Suprapubic skin (tissue), 4 donors: ENCODE measurements at regions not wholly inside any gene's neighbourhood (a gene's known extent, or its start where the extent isn't known, plus 50 kb on each side); places are given as distances from the start of the nearest gene placed in this dataset.

Experiments used
- DNase-seq, 2 donors: peaks; one replicate each; pipeline ENCODE4 v3.0.0-alpha.2; 2019; ENCODE audit warnings: low spot score in 2 of 2
- H3K27ac ChIP-seq: fragments of 200-600 bp; sonication (generic); one replicate; pipeline ENCODE4 v1.5.1; 2019
- H3K27me3 ChIP-seq: fragments of 200-600 bp; sonication (generic); one replicate; pipeline ENCODE4 v1.5.1; 2019
- H3K36me3 ChIP-seq: fragments of 200-600 bp; sonication (generic); one replicate; pipeline ENCODE4 v1.5.1; 2019
- H3K4me1 ChIP-seq: fragments of 200-600 bp; sonication (generic); one replicate; pipeline ENCODE4 v1.5.1; 2019
- H3K4me3 ChIP-seq: fragments of 200-600 bp; sonication (generic); one replicate; pipeline ENCODE4 v1.5.1; 2019; ENCODE audit warnings: mild to moderate bottlenecking
- H3K9me3 ChIP-seq: fragments of 200-600 bp; sonication (generic); one replicate; pipeline ENCODE4 v1.5.1; 2019
- EP300 ChIP-seq: sonication (generic); formaldehyde crosslinking; IDR thresholded peaks from one replicate; pipeline ENCODE4 v1.6.1; 2017; ENCODE audit warnings: antibody characterized with exemption
- POLR2A ChIP-seq, 2 donors: fragments of 450-650 bp; IDR thresholded peaks; one replicate each; pipeline ENCODE4 v1.6.1; 2017; ENCODE audit warnings: antibody characterized with exemption in 2 of 2, mild to moderate bottlenecking in 2 of 2, moderate library complexity in 2 of 2
- POLR2AphosphoS5 ChIP-seq, 3 donors: sonication (generic); formaldehyde crosslinking; IDR thresholded peaks; one replicate each; pipeline ENCODE4 v1.6.1; 2017; ENCODE audit warnings: antibody characterized with exemption in 3 of 3
- WGBS: methylation state at CpG from one replicate; pipeline ENCODE4 v1.1.5; 2018; 5-methylcytosine and 5-hydroxymethylcytosine counted together
- TF ChIP-seq, protein P1 (sequence below), 2 donors: fragments of 200-600 bp in 1 of 2; fragments of 450-650 bp in 1 of 2; sonication (generic) in 1 of 2; IDR thresholded peaks; one replicate each; pipeline ENCODE4 v1.5.1; 2016 to 2019; ENCODE audit warnings: antibody characterized with exemption in 2 of 2, mild to moderate bottlenecking in 1 of 2, moderate library complexity in 1 of 2

DNA sequence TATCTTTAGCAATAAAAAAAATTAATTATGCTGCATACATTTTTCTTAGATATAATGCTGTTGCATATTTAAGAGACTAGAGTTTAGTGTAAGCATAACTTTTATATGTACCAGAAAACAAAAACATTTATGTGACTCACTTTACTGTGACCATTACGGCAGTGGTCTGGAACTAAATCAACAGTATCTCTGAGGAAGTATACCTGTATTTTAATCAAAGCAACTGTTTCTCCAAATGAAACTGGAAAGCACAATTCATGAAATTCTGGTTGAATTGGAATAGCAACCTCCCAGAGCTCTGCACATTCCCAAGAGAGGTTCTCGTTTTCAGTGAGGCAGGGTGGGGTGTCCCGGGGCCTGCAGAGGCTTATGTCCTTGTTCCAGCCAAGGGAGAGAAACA, 112.2 kb upstream of the TACR1 start:
- TF ChIP-seq POLR2AphosphoS5 (IDR thresholded peaks at IDR 0.05) (no peak), POLR2A (IDR thresholded peaks at IDR 0.05) (no peak), EP300 (no peak)
- TF ChIP-seq, protein P1, sequence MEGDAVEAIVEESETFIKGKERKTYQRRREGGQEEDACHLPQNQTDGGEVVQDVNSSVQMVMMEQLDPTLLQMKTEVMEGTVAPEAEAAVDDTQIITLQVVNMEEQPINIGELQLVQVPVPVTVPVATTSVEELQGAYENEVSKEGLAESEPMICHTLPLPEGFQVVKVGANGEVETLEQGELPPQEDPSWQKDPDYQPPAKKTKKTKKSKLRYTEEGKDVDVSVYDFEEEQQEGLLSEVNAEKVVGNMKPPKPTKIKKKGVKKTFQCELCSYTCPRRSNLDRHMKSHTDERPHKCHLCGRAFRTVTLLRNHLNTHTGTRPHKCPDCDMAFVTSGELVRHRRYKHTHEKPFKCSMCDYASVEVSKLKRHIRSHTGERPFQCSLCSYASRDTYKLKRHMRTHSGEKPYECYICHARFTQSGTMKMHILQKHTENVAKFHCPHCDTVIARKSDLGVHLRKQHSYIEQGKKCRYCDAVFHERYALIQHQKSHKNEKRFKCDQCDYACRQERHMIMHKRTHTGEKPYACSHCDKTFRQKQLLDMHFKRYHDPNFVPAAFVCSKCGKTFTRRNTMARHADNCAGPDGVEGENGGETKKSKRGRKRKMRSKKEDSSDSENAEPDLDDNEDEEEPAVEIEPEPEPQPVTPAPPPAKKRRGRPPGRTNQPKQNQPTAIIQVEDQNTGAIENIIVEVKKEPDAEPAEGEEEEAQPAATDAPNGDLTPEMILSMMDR (IDR thresholded peaks at IDR 0.05), result no peak
- WGBS, result 84% methylated on average over 3 of the region's 3 CpGs
- H3K36me3 ChIP-seq, result no peaks in the 10 kb centered on the region

DNA sequence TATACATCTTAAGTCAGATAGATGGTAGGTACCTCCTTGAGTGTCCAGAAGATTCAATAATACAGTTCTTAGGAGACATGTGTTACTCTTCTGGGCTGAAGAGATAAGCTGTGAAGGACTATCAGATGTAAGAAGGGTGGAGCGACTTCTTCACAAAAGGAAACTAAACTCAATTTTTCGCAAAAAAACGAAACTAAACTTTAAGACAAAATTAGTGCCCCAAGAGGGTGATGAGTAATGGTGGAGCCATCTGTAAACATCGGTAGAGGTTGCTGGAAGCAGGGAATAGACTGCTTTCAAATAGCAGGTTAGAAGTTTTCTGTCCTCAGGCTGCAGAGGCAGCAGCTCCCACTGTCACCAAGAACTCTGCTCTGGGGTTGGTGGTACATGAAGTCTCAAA, 111.6 kb upstream of the TACR1 start:
- Histone ChIP-seq H3K36me3 (no peaks in the 10 kb centered on the region), H3K4me1 (no peaks in the 10 kb centered on the region), H3K27me3 (no peaks in the 10 kb centered on the region), H3K4me3 (no peak overlapping the region), H3K27ac (no peak overlapping the region), H3K9me3 (no peaks in the 10 kb centered on the region)
- no peak for DNase-seq
- no peak for TF ChIP-seq EP300
- TF ChIP-seq POLR2AphosphoS5 (IDR thresholded peaks at IDR 0.05), result no peak
- TF ChIP-seq, protein P1 (IDR thresholded peaks at IDR 0.05), result no peak
- TF ChIP-seq POLR2A (IDR thresholded peaks at IDR 0.05), result no peak
- WGBS, result 87% methylated on average over 4 of the region's 4 CpGs

More for the DNA sequence above, 112.2 kb upstream of the TACR1 start:
- Histone ChIP-seq H3K27ac (no peak overlapping the region), H3K4me3 (no peak overlapping the region), H3K4me1 (no peaks in the 10 kb centered on the region), H3K9me3 (no peaks in the 10 kb centered on the region), H3K27me3 (no peaks in the 10 kb centered on the region)
- no peak for DNase-seq

DNA sequence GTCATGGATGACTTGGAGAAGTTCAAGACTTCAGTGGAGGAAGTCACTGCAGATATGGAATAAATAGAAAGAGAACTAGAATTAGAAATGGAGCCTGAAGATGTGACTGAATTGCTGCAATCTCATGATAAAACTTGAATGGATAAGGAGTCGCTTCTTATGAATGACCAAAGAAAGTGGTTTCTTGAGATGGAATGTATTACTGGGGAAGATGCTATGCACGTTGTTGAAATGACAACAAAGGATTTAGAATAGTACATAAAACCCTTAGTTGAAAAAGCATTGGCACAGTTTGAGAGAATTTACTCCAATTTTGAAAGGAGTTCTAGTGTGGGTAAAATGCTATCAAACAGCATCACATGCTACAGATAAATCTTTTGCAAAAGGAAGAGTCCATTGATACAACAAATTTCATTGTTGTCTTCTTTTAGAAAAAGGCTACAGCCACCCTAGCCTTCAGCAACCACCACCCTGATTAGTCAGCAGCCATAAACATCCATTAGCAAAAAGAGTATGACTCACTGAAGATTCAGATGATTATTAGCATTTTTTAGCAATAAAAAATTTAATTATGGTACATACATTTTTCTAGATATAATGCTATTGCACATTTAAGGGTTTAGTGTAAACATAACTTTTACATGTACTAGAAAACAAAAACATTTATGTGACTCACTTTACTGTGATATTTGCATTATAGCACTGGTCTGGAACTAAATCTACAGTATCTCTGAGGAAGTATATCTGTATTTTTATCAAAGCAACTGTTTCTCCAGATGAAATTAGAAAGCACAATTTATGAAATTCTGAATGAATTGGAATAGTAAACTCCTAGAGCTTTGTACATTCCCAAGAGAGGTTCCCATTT, 110.5 kb upstream of the TACR1 start:
- no peaks in the 10 kb centered on the region for H3K4me1 ChIP-seq
- no peak overlapping the region for H3K4me3 ChIP-seq
- no peak for DNase-seq
- WGBS, result 71% methylated on average over 2 of the region's 2 CpGs
- TF ChIP-seq, protein P1 (IDR thresholded peaks at IDR 0.05), result no peak
- no peak for TF ChIP-seq POLR2AphosphoS5 (IDR thresholded peaks at IDR 0.05)
- TF ChIP-seq POLR2A (IDR thresholded peaks at IDR 0.05), result no peak
- no peak for TF ChIP-seq EP300
- no peaks in the 10 kb centered on the region for H3K9me3 ChIP-seq
- no peaks in the 10 kb centered on the region for H3K36me3 ChIP-seq
- no peaks in the 10 kb centered on the region for H3K27me3 ChIP-seq
- no peak overlapping the region for H3K27ac ChIP-seq

DNA sequence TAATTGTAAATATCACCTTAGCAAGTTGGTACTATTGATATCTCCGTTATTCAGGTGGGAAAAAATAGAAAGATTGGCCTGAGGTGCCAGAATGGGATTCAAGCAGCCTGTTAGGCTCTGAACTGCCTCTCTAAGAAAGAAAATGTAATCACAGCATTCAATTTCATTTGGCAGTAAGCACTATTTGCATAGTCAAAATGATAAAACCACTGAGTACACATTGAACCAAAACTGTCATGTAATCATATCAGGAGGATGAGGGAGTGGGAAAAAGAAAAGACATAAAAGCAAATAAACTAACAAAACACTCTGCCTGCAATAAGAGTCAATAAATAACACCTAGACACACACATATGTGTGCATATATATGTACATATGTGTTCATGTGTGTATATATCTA, 103.9 kb upstream of the TACR1 start:
- no peak for DNase-seq
- 84% methylated on average over 1 of the region's 1 CpG for WGBS
- Histone ChIP-seq H3K36me3 (no peaks in the 10 kb centered on the region), H3K27ac (no peak overlapping the region), H3K9me3 (no peaks in the 10 kb centered on the region), H3K4me1 (no peaks in the 10 kb centered on the region), H3K27me3 (no peaks in the 10 kb centered on the region), H3K4me3 (no peak overlapping the region)
- TF ChIP-seq, protein P1 (IDR thresholded peaks at IDR 0.05), result no peak
- no peak for TF ChIP-seq POLR2AphosphoS5 (IDR thresholded peaks at IDR 0.05)
- no peak for TF ChIP-seq POLR2A (IDR thresholded peaks at IDR 0.05)
- TF ChIP-seq EP300, result no peak

DNA sequence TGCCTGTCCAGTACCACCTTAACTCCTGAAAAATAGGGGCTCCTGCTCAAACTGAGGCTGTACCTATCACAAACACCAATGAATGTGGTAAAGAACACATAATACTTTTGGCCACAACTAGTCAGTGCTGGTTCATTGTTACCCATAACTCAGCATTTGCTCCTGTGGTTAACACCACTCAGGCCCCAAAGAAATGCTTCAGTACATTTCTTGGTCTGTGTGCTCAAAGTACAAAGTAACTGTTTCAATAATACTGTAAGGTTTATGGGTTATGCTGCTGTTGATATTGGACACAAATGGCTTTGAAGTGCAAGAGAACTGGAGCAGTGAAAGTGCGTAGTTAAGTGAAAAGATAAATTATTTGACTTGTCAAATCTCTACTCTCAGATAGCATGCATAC, 95.0 kb upstream of the TACR1 start:
- Histone ChIP-seq H3K27me3 (no peaks in the 10 kb centered on the region), H3K4me3 (no peak overlapping the region), H3K27ac (no peak overlapping the region), H3K4me1 (peaks cover 2% of the 10 kb centered on the region), H3K36me3 (no peaks in the 10 kb centered on the region), H3K9me3 (no peaks in the 10 kb centered on the region)
- 76% methylated on average over 1 of the region's 1 CpG for WGBS
- DNase-seq, result no peak
- no peak for TF ChIP-seq EP300
- TF ChIP-seq POLR2A (IDR thresholded peaks at IDR 0.05), result no peak
- TF ChIP-seq POLR2AphosphoS5 (IDR thresholded peaks at IDR 0.05), result no peak
- TF ChIP-seq, protein P1 (IDR thresholded peaks at IDR 0.05), result no peak
